CD14-positive monocyte (primary cell): ENCODE measurements at regions not wholly inside any gene's neighbourhood (a gene's known extent, or its start where the extent isn't known, plus 50 kb on each side); places are given as distances from the start of the nearest gene placed in this dataset.

Experiments used
- DNase-seq, 3 donors: peaks; one replicate each; pipeline ENCODE4 v3.0.0-alpha.2; 2011 to 2022
- H2AFZ ChIP-seq: 2 replicates; pipeline ENCODE4 v1.6.0; 2012; ENCODE audit warnings: mild to moderate bottlenecking, low read depth, low read length, inconsistent platforms; ENCODE audit not compliant: insufficient read depth, poor library complexity, severe bottlenecking
- H3K27ac ChIP-seq, 2 donors: 1 replicate in 1 of 2; 2 replicates in 1 of 2; pipeline ENCODE4 v1.5.1; 2012 to 2013; ENCODE audit warnings: low read length in 2 of 2, control low read depth in 1 of 2, inconsistent platforms in 1 of 2, low read depth in 1 of 2, mild to moderate bottlenecking in 1 of 2
- H3K27me3 ChIP-seq, 2 donors: one replicate each; pipeline versions ENCODE4 v1.6.0 to v1.6.1; 2011 to 2013; ENCODE audit warnings: low read length in 2 of 2; ENCODE audit not compliant: control insufficient read depth in 2 of 2, insufficient read depth in 2 of 2
- H3K36me3 ChIP-seq, 2 donors: replicated peaks in 1 of 2; 1 replicate in 1 of 2; 2 replicates in 1 of 2; pipeline versions ENCODE4 v1.5.1 to v1.6.1; 2012 to 2013; ENCODE audit warnings: low read length in 2 of 2, control low read depth in 1 of 2, inconsistent platforms in 1 of 2, mild to moderate bottlenecking in 1 of 2; ENCODE audit not compliant: insufficient read depth in 2 of 2, control insufficient read depth in 1 of 2
- H3K4me1 ChIP-seq, 2 donors: 1 replicate in 1 of 2; 2 replicates in 1 of 2; pipeline versions ENCODE4 v1.5.1 to v1.6.1; 2012 to 2013; ENCODE audit warnings: low read length in 2 of 2, control low read depth in 1 of 2, inconsistent platforms in 1 of 2, mild to moderate bottlenecking in 1 of 2, moderate library complexity in 1 of 2; ENCODE audit not compliant: insufficient read depth in 2 of 2, control insufficient read depth in 1 of 2
- H3K4me2 ChIP-seq: replicated peaks from 2 replicates; pipeline ENCODE3; 2012; ENCODE audit warnings: low read length, moderate library complexity, mild to moderate bottlenecking; ENCODE audit not compliant: poor library complexity, severe bottlenecking; ENCODE audit errors: extremely low read depth
- H3K4me3 ChIP-seq, 3 experiments: fragments of 200-600 bp in 1 of 3; sonication (generic) in 1 of 3; replicated peaks in 1 of 3; 1 replicate in 2 of 3; 2 replicates in 1 of 3; pipeline ENCODE4 v1.5.1; 2011 to 2013; ENCODE audit warnings: low read length in 3 of 3, mild to moderate bottlenecking in 3 of 3, control low read depth in 2 of 3, low read depth in 2 of 3, inconsistent platforms in 1 of 3, moderate library complexity in 1 of 3
- H3K79me2 ChIP-seq: 2 replicates; pipeline ENCODE4 v1.6.0; 2012; ENCODE audit warnings: mild to moderate bottlenecking, control low read depth, inconsistent platforms, low read length, moderate library complexity; ENCODE audit not compliant: insufficient read depth
- H3K9ac ChIP-seq: 2 replicates; pipeline ENCODE4 v1.6.0; 2017; ENCODE audit warnings: low read length, mild to moderate bottlenecking; ENCODE audit not compliant: insufficient read depth, poor library complexity, severe bottlenecking
- H3K9me3 ChIP-seq, 2 donors: replicated peaks in 1 of 2; 1 replicate in 1 of 2; 2 replicates in 1 of 2; pipeline versions ENCODE4 v1.5.1 to v1.6.1; 2012 to 2013; ENCODE audit warnings: low read length in 2 of 2, control low read depth in 1 of 2; ENCODE audit not compliant: control insufficient read depth in 1 of 2, insufficient read depth in 1 of 2
- H4K20me1 ChIP-seq: 2 replicates; pipeline ENCODE4 v1.6.0; 2012; ENCODE audit warnings: mild to moderate bottlenecking, low read length, control low read depth, moderate library complexity; ENCODE audit not compliant: insufficient read depth
- H3K27ac Mint-ChIP-seq, 7 donors: one replicate each; pipeline ENCODE4 v1.8.0; 2020; ENCODE audit warnings: mild to moderate bottlenecking in 7 of 7, mixed read lengths in 7 of 7, moderate library complexity in 6 of 7, inconsistent platforms in 2 of 7
- H3K27me3 Mint-ChIP-seq, 3 donors: one replicate each; pipeline ENCODE4 v1.8.0; 2021 to 2022; ENCODE audit warnings: low read depth in 3 of 3, mild to moderate bottlenecking in 3 of 3, mixed read lengths in 3 of 3, moderate library complexity in 3 of 3, inconsistent platforms in 1 of 3
- H3K36me3 Mint-ChIP-seq, 2 donors: one replicate each; pipeline ENCODE4 v1.8.0; 2020; ENCODE audit warnings: mixed read lengths in 2 of 2, inconsistent platforms in 1 of 2, mild to moderate bottlenecking in 1 of 2
- H3K4me1 Mint-ChIP-seq: one replicate; pipeline ENCODE4 v1.8.0; 2020; ENCODE audit warnings: mild to moderate bottlenecking, mixed read lengths
- H3K4me3 Mint-ChIP-seq, 2 donors: one replicate each; pipeline ENCODE4 v1.8.0; 2020; ENCODE audit warnings: mild to moderate bottlenecking in 2 of 2, mixed read lengths in 2 of 2, moderate library complexity in 1 of 2
- H3K9me3 Mint-ChIP-seq, 7 donors: one replicate each; pipeline ENCODE4 v1.8.0; 2020 to 2022; ENCODE audit warnings: mixed read lengths in 7 of 7, mild to moderate bottlenecking in 6 of 7, moderate library complexity in 6 of 7, inconsistent platforms in 2 of 7
- WGBS: methylation state at CpG from one replicate; pipeline ENCODE4 v1.1.5; 2013; ENCODE audit warnings: missing lambda C conversion rate; ENCODE audit not compliant: insufficient coverage; 5-methylcytosine and 5-hydroxymethylcytosine counted together
- intact Hi-C, 2 donors: fragments of 100-400 bp; cut with micrococcal nuclease; formaldehyde crosslinking; loops; one replicate each; pipeline versions ENCODE4 v1.15.0 to v1.15.1; 2023
- TF ChIP-seq, protein P1 (sequence below): fragments of 200-600 bp; IDR thresholded peaks from one replicate; pipeline ENCODE4 v1.8.0; 2022; ENCODE audit warnings: antibody characterized with exemption, mild to moderate bottlenecking

DNA sequence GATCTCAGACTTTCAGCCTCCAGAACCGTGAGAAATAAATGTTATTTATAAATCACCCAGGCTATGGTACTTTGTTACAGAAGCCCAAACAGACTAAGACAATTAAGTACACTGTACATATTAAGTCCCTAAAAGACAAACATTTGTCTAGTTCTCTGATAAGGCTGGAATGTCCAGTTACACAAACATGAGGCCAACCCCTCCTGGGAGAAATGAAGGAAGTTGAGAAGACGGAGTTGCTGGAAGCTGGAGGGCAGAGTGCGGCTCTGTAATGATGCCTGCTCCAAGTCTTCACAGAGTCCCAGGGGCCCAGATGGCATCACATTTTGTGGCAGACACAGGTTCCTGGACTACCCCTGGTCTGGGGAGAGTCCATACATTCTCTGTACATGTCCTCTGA is 79.2 kb upstream of the ST8SIA3 start:
- no peak for DNase-seq
- Histone ChIP-seq H2AFZ (no peak overlapping the region), H4K20me1 (no peaks in the 10 kb centered on the region), H3K9ac (no peak overlapping the region), H3K4me2 (no peak overlapping the region), H3K79me2 (no peaks in the 10 kb centered on the region), H3K4me3 (no peak overlapping the region), H3K36me3 (no peaks in the 10 kb centered on the region), H3K27me3 (no peaks in the 10 kb centered on the region), H3K4me1 (no peaks in the 10 kb centered on the region), H3K9me3 (no peaks in the 10 kb centered on the region), H3K27ac (no peak overlapping the region)
- H3K27me3 Mint-ChIP-seq, result peaks cover 0 to 5% (median 5%) of the 10 kb centered on the region in 3 donors
- H3K4me1 Mint-ChIP-seq, result no peaks in the 10 kb centered on the region
- no peak overlapping the region for H3K4me3 Mint-ChIP-seq
- intact Hi-C loops, result no loop called here
- no peaks in the 10 kb centered on the region for H3K36me3 Mint-ChIP-seq
- H3K27ac Mint-ChIP-seq, result no peak overlapping the region
- TF ChIP-seq, protein P1, sequence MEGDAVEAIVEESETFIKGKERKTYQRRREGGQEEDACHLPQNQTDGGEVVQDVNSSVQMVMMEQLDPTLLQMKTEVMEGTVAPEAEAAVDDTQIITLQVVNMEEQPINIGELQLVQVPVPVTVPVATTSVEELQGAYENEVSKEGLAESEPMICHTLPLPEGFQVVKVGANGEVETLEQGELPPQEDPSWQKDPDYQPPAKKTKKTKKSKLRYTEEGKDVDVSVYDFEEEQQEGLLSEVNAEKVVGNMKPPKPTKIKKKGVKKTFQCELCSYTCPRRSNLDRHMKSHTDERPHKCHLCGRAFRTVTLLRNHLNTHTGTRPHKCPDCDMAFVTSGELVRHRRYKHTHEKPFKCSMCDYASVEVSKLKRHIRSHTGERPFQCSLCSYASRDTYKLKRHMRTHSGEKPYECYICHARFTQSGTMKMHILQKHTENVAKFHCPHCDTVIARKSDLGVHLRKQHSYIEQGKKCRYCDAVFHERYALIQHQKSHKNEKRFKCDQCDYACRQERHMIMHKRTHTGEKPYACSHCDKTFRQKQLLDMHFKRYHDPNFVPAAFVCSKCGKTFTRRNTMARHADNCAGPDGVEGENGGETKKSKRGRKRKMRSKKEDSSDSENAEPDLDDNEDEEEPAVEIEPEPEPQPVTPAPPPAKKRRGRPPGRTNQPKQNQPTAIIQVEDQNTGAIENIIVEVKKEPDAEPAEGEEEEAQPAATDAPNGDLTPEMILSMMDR, result no peak
- WGBS, result no CpG with 5 or more reads among the region's 3 CpGs
- H3K9me3 Mint-ChIP-seq, result peaks cover 0 to 5% (median 4%) of the 10 kb centered on the region in 7 donors

DNA sequence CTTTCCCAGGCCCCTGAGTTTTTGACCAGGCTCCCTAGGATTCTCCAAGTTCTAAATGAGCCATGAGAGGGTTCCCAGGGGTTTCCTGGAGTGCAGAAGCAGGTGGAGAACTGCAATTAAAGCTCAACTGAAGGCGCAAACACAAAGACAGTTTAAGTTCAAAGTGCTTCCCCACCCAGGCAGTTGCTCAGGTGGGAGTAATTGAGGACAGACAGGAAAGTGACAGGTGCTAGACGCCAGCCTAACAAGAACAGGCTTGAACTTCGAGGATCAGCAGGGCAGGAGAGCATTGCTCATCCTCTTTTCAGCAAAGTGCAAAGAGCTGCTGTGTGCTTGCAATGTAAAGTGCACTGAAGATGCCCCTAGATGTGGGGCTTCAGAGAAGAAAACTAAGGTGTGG is 77.2 kb upstream of the ST8SIA3 start:
- Histone ChIP-seq H3K79me2 (no peaks in the 10 kb centered on the region), H3K4me1 (no peaks in the 10 kb centered on the region), H3K4me2 (no peak overlapping the region), H3K27me3 (no peaks in the 10 kb centered on the region), H2AFZ (no peak overlapping the region), H3K9ac (no peak overlapping the region), H3K27ac (no peak overlapping the region), H4K20me1 (no peaks in the 10 kb centered on the region), H3K9me3 (no peaks in the 10 kb centered on the region), H3K36me3 (no peaks in the 10 kb centered on the region), H3K4me3 (no peak overlapping the region)
- Mint-ChIP-seq H3K27me3 (peaks cover 0 to 5% (median 5%) of the 10 kb centered on the region in 3 donors), H3K4me3 (no peak overlapping the region), H3K4me1 (no peaks in the 10 kb centered on the region), H3K36me3 (no peaks in the 10 kb centered on the region), H3K27ac (no peak overlapping the region), H3K9me3 (peaks cover 0 to 4% (median 0%) of the 10 kb centered on the region in 7 donors)
- 61% methylated on average over 2 of the region's 3 CpGs for WGBS
- intact Hi-C loops, result no loop called here
- TF ChIP-seq, protein P1, result no peak
- no peak for DNase-seq
